ENCODE measurements at regions not wholly inside any gene's neighbourhood (a gene's known extent, or its start where the extent isn't known, plus 50 kb on each side); places are given as distances from the start of the nearest gene placed in this dataset.

DNA sequence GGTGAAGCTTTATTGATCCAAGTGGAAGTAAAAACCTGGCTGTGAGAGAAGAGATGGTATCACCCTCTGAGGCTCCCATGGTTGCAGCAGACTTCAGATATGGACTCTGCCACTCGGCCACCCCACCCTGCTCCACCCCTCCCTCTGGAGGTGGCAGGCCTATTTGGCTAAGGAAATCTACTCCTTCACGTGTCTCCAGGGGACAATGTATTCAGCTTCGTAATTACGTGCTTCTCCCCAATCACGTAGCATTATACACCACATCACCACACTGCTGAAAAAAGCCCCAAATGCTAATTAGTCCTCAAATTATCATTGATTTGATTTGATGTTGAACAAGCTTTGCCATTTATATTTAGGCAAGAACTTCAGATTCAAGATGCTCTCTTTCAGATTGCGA, 220.7 kb downstream of the OMA1 start:
- peaks cover 6% of the 10 kb centered on the region for H3K4me1 Mint-ChIP-seq
- no peaks in the 10 kb centered on the region for H3K27me3 ChIP-seq (ENCODE audit: control insufficient read depth in 2 of 2, insufficient read depth in 2 of 2, low read length in 2 of 2)
- peaks cover 4 to 14% (median 9%) of the 10 kb centered on the region in 7 donors for H3K9me3 Mint-ChIP-seq
- H3K79me2 ChIP-seq (ENCODE audit: insufficient read depth, low read length): no peaks in the 10 kb centered on the region
- no peaks in the 10 kb centered on the region for H3K4me1 ChIP-seq (ENCODE audit: control insufficient read depth in 1 of 2, insufficient read depth in 2 of 2, low read length in 2 of 2)
- no peak overlapping the region for H3K27ac Mint-ChIP-seq
- intact Hi-C loops (cut with micrococcal nuclease): no loop called here
- H2AFZ ChIP-seq (ENCODE audit: insufficient read depth, low read depth, low read length, poor library complexity, severe bottlenecking): no peak overlapping the region
- no peak overlapping the region for H3K4me3 ChIP-seq (replicated peaks in 1 of 3; ENCODE audit: low read depth in 2 of 3, low read length in 3 of 3)
- H3K27ac ChIP-seq (ENCODE audit: low read depth in 1 of 2, low read length in 2 of 2): no peak overlapping the region
- H3K27me3 Mint-ChIP-seq (ENCODE audit: low read depth in 3 of 3): peaks cover 0 to 5% (median 0%) of the 10 kb centered on the region in 3 donors
- WGBS (ENCODE audit: insufficient coverage): 100% methylated on average over 1 of the region's 6 CpGs
- H3K4me3 Mint-ChIP-seq: no peak overlapping the region
- no peak overlapping the region for H3K9ac ChIP-seq (ENCODE audit: insufficient read depth, low read length, poor library complexity, severe bottlenecking)
- H4K20me1 ChIP-seq (ENCODE audit: insufficient read depth, low read length): no peaks in the 10 kb centered on the region
- no peak for DNase-seq
- TF ChIP-seq, protein P1, sequence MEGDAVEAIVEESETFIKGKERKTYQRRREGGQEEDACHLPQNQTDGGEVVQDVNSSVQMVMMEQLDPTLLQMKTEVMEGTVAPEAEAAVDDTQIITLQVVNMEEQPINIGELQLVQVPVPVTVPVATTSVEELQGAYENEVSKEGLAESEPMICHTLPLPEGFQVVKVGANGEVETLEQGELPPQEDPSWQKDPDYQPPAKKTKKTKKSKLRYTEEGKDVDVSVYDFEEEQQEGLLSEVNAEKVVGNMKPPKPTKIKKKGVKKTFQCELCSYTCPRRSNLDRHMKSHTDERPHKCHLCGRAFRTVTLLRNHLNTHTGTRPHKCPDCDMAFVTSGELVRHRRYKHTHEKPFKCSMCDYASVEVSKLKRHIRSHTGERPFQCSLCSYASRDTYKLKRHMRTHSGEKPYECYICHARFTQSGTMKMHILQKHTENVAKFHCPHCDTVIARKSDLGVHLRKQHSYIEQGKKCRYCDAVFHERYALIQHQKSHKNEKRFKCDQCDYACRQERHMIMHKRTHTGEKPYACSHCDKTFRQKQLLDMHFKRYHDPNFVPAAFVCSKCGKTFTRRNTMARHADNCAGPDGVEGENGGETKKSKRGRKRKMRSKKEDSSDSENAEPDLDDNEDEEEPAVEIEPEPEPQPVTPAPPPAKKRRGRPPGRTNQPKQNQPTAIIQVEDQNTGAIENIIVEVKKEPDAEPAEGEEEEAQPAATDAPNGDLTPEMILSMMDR (IDR thresholded peaks at IDR 0.05): no peak
- no peaks in the 10 kb centered on the region for H3K36me3 ChIP-seq (replicated peaks in 1 of 2; ENCODE audit: control insufficient read depth in 1 of 2, insufficient read depth in 2 of 2, low read length in 2 of 2)
- H3K9me3 ChIP-seq (replicated peaks in 1 of 2; ENCODE audit: control insufficient read depth in 1 of 2, insufficient read depth in 1 of 2, low read length in 2 of 2): peaks cover 0 to 8% of the 10 kb centered on the region in 2 donors
- H3K36me3 Mint-ChIP-seq: no peaks in the 10 kb centered on the region
- H3K4me2 ChIP-seq (replicated peaks; ENCODE audit: extremely low read depth, low read length, poor library complexity, severe bottlenecking): no peak overlapping the region

DNA sequence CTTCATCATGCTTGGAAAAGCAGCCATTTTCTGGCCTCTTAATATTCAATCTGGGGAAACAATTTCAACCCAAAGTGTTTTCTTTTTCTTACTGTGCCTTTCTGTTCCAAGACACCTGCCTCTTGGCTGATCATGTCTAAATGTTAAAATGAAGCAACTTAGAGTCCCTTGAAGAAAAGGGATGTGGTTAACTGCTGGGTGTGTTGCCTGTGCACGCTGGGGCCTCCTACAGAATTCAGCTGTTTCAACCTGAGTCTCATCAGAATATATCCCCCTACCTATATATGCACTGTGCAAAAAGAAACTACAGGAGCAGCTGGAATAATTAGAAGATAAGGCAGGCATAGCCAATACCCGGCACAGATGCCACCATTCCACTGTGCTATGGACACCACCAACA, 222.0 kb downstream of the OMA1 start:
- TF ChIP-seq, protein P1 (IDR thresholded peaks at IDR 0.05): no peak
- Mint-ChIP-seq H3K4me1 (peaks cover 6% of the 10 kb centered on the region), H3K27ac (no peak overlapping the region), H3K36me3 (no peaks in the 10 kb centered on the region), H3K27me3 (ENCODE audit: low read depth in 3 of 3) (peaks cover 0 to 5% (median 0%) of the 10 kb centered on the region in 3 donors), H3K4me3 (no peak overlapping the region), H3K9me3 (peaks cover 4 to 17% (median 11%) of the 10 kb centered on the region in 7 donors)
- Histone ChIP-seq H3K4me3 (replicated peaks in 1 of 3; ENCODE audit: low read depth in 2 of 3, low read length in 3 of 3) (no peak overlapping the region), H3K27me3 (ENCODE audit: control insufficient read depth in 2 of 2, insufficient read depth in 2 of 2, low read length in 2 of 2) (no peaks in the 10 kb centered on the region), H3K9ac (ENCODE audit: insufficient read depth, low read length, poor library complexity, severe bottlenecking) (no peak overlapping the region), H3K27ac (ENCODE audit: low read depth in 1 of 2, low read length in 2 of 2) (no peak overlapping the region), H3K79me2 (ENCODE audit: insufficient read depth, low read length) (no peaks in the 10 kb centered on the region), H3K9me3 (replicated peaks in 1 of 2; ENCODE audit: control insufficient read depth in 1 of 2, insufficient read depth in 1 of 2, low read length in 2 of 2) (peaks cover 0 to 12% of the 10 kb centered on the region in 2 donors), H3K4me1 (ENCODE audit: control insufficient read depth in 1 of 2, insufficient read depth in 2 of 2, low read length in 2 of 2) (no peaks in the 10 kb centered on the region), H3K4me2 (replicated peaks; ENCODE audit: extremely low read depth, low read length, poor library complexity, severe bottlenecking) (no peak overlapping the region), H2AFZ (ENCODE audit: insufficient read depth, low read depth, low read length, poor library complexity, severe bottlenecking) (no peak overlapping the region), H4K20me1 (ENCODE audit: insufficient read depth, low read length) (no peaks in the 10 kb centered on the region), H3K36me3 (replicated peaks in 1 of 2; ENCODE audit: control insufficient read depth in 1 of 2, insufficient read depth in 2 of 2, low read length in 2 of 2) (no peaks in the 10 kb centered on the region)
- DNase-seq: no peak
- no CpG with 5 or more reads among the region's 2 CpGs for WGBS (ENCODE audit: insufficient coverage)
- intact Hi-C loops (cut with micrococcal nuclease): no loop called here
